AG04450 (cell line): ENCODE measurements at regions not wholly inside any gene's neighbourhood (a gene's known extent, or its start where the extent isn't known, plus 50 kb on each side); places are given as distances from the start of the nearest gene placed in this dataset.
A peak's percentile ranks its signal among the peaks of the same experiment; 100 is the strongest.

ENCODE experiments used
- CTCF ChIA-PET: fragments of 300-600, 350-600 bp; formaldehyde crosslinking; extraction: SDS; loops from one replicate; lab custom pipeline; 2022; ENCODE audit warnings: antibody characterized with exemption, inconsistent platforms; lab: Charles Lee
- POLR2A ChIA-PET: fragments of 350-600 bp; formaldehyde crosslinking; extraction: SDS; loops from one replicate; lab custom pipeline; 2021; ENCODE audit warnings: antibody characterized with exemption, inconsistent platforms; lab: Yijun Ruan, JAX
- DNase-seq: peaks from one replicate; pipeline ENCODE4 v3.0.0-alpha.2; 2011; ENCODE audit warnings: low read depth, low spot score
- H3K27ac ChIP-seq: one replicate; pipeline ENCODE4 v1.5.1; 2012; ENCODE audit warnings: low read depth, low read length, control low read depth
- H3K27me3 ChIP-seq: one replicate; pipeline ENCODE4 v1.6.0; 2012; ENCODE audit warnings: low read length; ENCODE audit not compliant: control insufficient read depth, insufficient read depth
- H3K4me3 ChIP-seq: 2 replicates; pipeline ENCODE4 v1.5.1; 2011; ENCODE audit warnings: mild to moderate bottlenecking, low read depth, low read length, control low read depth
- H3K9me3 ChIP-seq: 2 replicates; pipeline ENCODE4 v1.5.1; 2012; ENCODE audit warnings: low read length; ENCODE audit not compliant: control insufficient read depth, insufficient read depth
- TF ChIP-seq, protein P1 (sequence below): IDR thresholded peaks from 2 replicates; pipeline ENCODE4 v1.5.1; 2011; ENCODE audit warnings: low read depth, low read length, control low read depth, inconsistent platforms

DNA sequence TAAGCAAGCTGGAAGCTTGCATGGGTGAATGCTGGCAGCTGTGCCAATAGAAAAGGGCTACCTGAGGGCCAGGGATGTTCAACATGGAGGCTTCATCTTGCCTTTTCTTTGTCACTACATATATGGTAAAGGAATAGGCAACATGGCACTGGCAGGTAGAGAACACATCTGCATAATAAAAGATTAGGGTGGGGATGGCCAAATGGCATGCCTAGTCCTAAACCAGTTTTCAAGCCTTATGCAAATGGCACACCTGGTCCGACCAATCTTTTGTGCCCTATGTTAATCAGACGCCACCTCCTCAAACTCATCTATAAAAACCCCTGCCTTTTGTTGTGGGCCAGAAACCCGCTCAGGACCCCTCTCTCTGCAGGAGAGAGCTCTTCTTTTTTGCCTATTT is 216.8 kb upstream of the PROK2 start:
- Histone ChIP-seq H3K27me3 (peaks cover 2% of the 10 kb centered on the region), H3K27ac (no peak overlapping the region), H3K4me3 (no peak overlapping the region), H3K9me3 (peaks cover 3% of the 10 kb centered on the region; the same call in 1 of the 2 replicates)
- TF ChIP-seq, protein P1, sequence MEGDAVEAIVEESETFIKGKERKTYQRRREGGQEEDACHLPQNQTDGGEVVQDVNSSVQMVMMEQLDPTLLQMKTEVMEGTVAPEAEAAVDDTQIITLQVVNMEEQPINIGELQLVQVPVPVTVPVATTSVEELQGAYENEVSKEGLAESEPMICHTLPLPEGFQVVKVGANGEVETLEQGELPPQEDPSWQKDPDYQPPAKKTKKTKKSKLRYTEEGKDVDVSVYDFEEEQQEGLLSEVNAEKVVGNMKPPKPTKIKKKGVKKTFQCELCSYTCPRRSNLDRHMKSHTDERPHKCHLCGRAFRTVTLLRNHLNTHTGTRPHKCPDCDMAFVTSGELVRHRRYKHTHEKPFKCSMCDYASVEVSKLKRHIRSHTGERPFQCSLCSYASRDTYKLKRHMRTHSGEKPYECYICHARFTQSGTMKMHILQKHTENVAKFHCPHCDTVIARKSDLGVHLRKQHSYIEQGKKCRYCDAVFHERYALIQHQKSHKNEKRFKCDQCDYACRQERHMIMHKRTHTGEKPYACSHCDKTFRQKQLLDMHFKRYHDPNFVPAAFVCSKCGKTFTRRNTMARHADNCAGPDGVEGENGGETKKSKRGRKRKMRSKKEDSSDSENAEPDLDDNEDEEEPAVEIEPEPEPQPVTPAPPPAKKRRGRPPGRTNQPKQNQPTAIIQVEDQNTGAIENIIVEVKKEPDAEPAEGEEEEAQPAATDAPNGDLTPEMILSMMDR = no peak
- POLR2A ChIA-PET = no interaction called here
- no peak for DNase-seq
- CTCF ChIA-PET = no interaction called here

DNA sequence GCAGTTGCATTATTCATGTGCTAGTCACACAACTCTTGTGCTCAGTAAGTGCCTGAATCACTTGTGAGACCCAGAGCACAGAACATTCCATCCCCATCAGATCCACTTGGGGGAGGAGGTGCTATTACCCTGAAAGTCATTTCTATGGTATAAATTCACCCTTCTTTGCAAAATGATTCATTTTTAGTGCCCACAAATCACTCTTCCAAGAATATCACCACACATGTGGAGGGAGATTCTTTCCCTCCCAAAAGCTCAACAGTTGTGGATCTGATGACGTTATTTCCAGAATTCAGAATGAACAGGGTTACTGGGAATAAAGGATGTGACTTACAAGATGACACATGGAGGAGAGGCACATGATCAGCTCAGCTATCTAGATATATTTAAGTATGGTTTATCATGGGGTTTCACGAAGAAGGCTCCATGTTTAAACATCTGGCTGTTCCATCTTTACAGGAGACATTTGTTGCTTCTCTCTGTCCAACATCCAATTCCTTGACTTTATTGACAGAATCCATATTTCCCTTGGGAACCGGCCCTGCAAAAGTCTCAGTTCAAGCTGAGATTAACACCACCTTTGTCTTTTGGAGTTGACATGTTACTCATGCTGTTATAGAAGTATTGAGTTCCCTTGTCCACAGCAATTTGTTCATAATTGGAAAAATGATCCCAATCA is 214.2 kb upstream of the PROK2 start:
- POLR2A ChIA-PET = no interaction called here
- Histone ChIP-seq H3K9me3 (no peaks in the 10 kb centered on the region), H3K27me3 (peaks cover under 1% of the 10 kb centered on the region), H3K4me3 (no peak overlapping the region), H3K27ac (no peak overlapping the region)
- TF ChIP-seq, protein P1 = no peak
- CTCF ChIA-PET = interaction anchor here (0.6 kb wide), 1 partner anchor 849 kb away, joined by 3 read pairs; the partner anchor contains the start of gene SHQ1
- DNase-seq = peak; percentile 26

DNA sequence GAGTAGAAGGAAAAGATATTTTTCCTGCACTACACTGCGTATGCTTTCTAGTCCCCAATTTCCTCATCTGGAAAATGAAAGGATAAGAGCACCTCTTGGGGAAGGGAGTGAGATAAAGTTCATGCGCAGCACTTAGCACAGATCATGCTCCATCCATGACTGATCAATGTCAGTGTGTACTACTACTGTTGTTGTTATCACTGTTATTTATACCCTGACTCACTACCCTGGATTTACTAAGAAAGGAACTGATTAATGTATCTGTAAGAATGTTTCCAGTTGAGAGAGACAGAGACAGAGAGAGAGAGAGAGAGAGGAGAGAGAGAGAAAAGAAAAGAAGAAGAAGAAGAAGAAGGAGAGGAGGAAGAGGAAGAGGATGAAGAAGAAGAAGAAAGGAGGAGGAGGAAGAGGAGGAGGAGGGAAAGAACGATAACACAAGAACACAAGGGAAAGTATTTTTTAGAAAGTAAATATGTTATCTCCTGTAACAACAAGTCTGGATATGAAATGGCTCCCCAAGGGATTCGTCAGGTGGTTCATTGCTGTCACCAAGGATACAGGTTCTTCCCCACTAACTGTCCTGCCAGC is 212.2 kb upstream of the PROK2 start:
- TF ChIP-seq, protein P1 = no peak
- no peak for DNase-seq
- H3K27me3 ChIP-seq = no peaks in the 10 kb centered on the region
- POLR2A ChIA-PET = no interaction called here
- CTCF ChIA-PET = no interaction called here
- no peaks in the 10 kb centered on the region for H3K9me3 ChIP-seq
- no peak overlapping the region for H3K4me3 ChIP-seq
- no peak overlapping the region for H3K27ac ChIP-seq

DNA sequence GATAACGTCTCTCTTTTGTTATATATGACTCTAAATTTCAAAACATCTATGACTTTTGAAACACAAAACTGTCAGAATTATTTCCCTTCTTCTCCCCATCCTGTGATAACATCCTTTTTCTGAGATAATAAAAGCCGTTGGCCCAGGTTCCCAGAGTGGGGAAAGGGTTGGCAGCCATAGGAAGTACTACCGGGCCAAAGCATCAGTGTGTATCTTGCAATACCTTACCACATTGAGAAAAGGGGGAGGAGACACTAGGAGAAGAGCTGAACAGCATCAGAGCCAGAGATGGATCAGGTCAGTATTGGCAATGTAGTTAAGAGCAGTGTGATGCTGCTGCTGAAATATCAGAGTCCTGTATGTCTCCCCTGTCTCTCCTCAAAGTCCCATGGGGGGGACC is 210.0 kb upstream of the PROK2 start:
- TF ChIP-seq, protein P1 = no peak
- Histone ChIP-seq H3K4me3 (no peak overlapping the region), H3K27ac (no peak overlapping the region), H3K9me3 (no peaks in the 10 kb centered on the region), H3K27me3 (no peaks in the 10 kb centered on the region)
- ChIA-PET POLR2A (no interaction called here), CTCF (no interaction called here)
- no peak for DNase-seq

DNA sequence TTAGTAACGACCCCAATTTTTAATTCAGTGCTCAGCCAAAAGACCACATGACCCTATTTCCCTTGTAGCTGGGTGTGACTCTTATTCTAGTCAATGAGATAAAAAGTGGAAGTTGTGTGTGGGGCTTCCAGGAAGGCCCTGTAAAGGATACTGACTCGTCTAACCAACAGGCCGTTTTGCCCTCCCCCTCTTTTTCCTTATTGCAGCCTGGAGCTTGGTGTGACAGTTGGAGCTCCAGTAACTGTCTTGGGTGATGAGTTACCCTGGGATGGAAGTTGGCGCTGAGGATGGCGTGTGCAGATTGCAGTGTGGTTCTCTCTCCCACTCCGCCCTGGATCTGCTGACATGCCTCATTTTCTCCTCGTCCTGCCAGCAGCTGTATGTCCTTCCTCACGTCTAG is 209.3 kb upstream of the PROK2 start:
- TF ChIP-seq, protein P1 = no peak
- DNase-seq = no peak
- H3K4me3 ChIP-seq = no peak overlapping the region
- H3K9me3 ChIP-seq = no peaks in the 10 kb centered on the region
- CTCF ChIA-PET = no interaction called here
- H3K27me3 ChIP-seq = no peaks in the 10 kb centered on the region
- POLR2A ChIA-PET = no interaction called here
- no peak overlapping the region for H3K27ac ChIP-seq
